ENCODE measurements at regions not wholly inside any gene's neighbourhood (a gene's known extent, or its start where the extent isn't known, plus 50 kb on each side); places are given as distances from the start of the nearest gene placed in this dataset.

GRCh38 chr18:51531501-51531900, 334.0 kb upstream of the MEX3C start:
- TF ChIP-seq CTCF (conservative IDR thresholded peaks at IDR 0.05 in 1 of 2, IDR thresholded peaks at IDR 0.05 in 1 of 2; ENCODE audit: low read depth in 1 of 2, low read length in 2 of 2), result no peak
- TF ChIP-seq EZH2 (IDR thresholded peaks at IDR 0.05; ENCODE audit: low read length, missing control alignments), result no peak

Measured in fibroblast of lung (primary cell).